ENCODE measurements at regions not wholly inside any gene's neighbourhood (a gene's known extent, or its start where the extent isn't known, plus 50 kb on each side); places are given as distances from the start of the nearest gene placed in this dataset.
"Not testable (repeated sequence)": the region's sequence is repeated elsewhere in the genome, so short reads cannot be mapped to it uniquely, and the experiment has no call there.

- ATAC-seq (no peak), DNase-seq (no peak)
Observed at GRCh38 chr12:131375261-131375971, 335.5 kb upstream of the SFSWAP start.

GRCh38 chr12:131375972-131376345, 334.9 kb upstream of the SFSWAP start:
- DNase-seq (no peak), ATAC-seq (no peak)

- DNase-seq (no peak), ATAC-seq (no peak)
Observed at GRCh38 chr12:131378176-131378842, 332.6 kb upstream of the SFSWAP start.

GRCh38 chr12:131378861-131379665, 331.8 kb upstream of the SFSWAP start:
- DNase-seq (no peak), ATAC-seq (no peak)

GRCh38 chr12:131379738-131380137, 331.2 kb upstream of the SFSWAP start:
- DNase-seq (no peak), ATAC-seq (no peak)

DNA sequence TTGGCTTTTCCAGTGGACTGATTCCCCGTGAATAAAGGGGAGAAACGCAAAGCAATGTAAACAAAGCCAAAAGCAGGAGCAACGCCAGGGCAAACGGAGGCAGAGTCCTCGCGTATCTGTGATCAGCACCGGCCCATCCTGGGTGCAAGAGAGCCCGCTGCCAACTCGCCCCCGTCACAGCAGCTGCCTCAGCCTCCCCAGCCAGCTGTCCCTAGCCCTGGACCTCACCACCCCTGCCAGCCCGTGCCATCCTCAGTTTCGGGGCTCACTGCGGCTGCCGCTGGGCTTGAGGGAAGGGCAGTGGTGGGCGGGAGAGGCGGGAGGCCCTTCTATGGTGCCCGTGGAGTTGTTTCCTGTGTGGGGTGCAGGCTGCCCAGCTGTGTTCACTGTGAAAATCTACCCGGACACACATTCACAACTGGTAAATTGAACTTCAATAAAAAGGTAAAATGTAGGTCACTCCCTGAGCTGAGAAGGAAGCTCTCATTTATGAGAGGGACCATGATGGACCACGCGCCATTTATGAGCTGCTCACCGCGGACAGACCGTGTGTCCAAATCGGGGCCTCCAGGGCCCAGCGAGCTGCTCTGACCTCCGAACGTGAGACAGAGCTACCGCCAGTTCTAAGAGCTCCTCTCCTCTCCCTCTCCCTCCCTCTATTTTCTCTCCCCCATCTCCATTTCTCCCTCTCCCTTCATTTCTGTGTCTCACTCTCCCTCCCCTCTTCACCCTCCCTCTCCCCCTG, 330.5 kb upstream of the SFSWAP start:
- DNase-seq = no peak
- no peak for ATAC-seq

DNA sequence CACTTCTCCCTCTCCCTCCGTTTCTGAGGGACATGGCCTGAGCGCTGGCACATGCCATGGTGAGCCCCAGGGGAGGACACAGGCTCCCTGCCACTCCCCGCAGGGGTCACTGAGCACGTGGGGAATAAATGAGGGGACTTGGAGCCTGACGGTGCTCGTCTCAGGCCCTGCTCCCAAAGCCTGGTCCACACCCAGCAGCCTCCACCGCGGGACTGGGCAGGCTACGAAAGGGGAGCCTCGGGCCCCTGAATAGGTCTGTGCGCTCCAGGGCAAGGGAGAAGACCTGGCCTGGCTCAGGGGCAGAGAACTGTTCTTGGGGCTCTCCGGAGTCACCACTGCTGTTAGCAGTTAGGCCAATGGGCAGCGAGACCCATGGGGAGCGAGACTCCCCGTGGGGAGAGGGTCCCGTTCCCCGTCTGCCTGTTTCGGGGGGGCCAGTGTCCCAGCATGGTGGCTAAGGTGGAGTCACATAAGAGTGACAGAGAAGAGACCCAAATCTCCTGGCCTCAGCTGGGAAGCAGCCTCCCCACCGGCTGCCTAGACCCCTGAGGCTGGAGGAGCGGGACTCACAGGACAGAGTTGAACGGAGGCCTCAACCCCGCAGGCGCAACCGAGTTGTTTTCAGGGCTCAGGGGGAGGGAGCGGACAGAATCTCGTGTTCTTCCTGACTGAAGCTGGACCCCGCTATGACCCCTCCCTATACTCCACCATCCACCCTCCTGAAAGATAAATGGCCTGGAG, 329.8 kb upstream of the SFSWAP start:
- DNase-seq (no peak), ATAC-seq (no peak)

- no peak for DNase-seq
- ATAC-seq = no peak
Observed at GRCh38 chr12:131381716-131382430, 329.0 kb upstream of the SFSWAP start.

- ATAC-seq (no peak), DNase-seq (no peak)
Observed at GRCh38 chr12:131383291-131383690, 327.6 kb upstream of the SFSWAP start.

DNA sequence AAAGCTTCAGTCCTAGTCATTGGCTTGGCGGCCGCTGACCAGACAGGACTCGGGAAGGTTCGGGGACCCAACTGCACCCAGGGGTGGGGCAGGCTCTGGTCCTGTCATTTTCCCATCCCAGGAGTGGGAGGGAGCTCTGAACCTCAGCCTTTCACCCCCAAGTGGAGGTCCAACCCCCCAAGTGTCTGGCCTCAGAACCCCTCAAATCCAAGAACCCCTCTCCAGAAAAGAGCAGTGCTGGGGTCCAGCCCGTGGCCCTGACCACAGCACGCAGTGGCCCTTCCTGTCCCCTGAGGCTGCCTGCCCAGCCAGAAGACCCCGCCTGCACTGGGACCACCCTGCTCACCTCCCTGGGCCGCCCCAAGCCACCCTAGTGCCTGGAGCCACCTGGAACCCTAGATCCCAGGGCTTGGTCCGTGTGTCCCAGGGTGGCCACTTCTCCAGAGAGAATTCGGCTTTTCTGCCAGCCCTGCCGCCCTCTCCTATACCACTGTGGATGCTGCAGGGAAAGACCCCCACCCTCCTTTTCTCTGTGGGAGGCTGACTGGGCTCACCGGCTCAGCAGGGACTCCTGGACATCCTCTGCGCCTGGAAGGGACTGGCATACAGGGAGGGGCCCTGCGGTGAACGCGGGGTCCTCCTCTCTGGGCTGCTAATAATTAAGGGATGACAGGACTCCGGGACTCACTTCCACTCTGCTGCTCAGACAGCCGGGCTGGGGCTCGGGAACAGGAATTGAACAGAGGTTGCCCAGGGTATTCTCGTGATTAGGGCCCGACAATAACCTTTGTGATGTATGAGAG, 326.9 kb upstream of the SFSWAP start:
- ATAC-seq (no peak), DNase-seq (no peak)

- no peak for DNase-seq
- no peak for ATAC-seq
Observed at GRCh38 chr12:131384544-131384855, 326.4 kb upstream of the SFSWAP start.

DNA sequence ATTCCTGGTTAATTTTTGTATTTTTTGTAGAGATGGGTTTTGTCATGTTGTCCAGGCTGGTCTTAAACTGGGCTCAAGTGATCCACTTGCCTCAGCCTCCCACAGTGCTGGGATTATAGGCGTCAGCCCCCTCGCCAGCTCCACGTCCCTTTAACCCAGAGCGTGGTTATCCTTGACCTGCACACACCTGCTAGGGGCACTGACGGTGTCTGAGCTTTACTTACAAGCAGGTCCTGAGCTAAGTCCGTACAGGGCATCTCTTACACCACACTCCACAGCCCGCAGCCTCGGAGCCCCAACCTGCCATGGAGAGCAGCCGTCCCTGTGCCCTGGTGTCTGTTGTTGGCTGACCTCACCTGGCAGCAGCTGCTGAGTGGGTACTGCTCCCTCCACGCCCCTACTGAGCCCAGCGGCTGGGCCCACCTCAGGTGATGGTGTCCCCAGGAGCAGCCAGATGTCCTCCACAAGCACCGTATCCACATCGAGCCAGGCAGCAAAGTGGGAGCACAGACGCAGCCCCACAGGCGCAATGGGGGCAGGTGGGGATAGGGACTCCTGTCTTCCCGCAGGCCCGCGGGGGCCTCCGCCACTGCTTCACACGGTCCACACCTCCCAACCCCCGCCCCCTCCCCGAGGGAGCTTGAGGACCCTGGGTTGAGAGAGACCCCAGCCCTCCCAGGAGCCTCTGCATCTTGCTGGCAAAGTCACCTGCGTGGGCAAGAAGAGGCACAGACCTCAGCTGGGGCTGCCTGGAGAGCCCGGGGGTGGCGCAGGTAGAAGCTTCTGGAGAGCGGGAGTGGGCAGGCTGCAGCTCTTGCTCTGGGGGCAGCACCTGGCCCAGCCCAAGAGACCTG, 325.4 kb upstream of the SFSWAP start:
- no peak for DNase-seq
- ATAC-seq = no peak

DNA sequence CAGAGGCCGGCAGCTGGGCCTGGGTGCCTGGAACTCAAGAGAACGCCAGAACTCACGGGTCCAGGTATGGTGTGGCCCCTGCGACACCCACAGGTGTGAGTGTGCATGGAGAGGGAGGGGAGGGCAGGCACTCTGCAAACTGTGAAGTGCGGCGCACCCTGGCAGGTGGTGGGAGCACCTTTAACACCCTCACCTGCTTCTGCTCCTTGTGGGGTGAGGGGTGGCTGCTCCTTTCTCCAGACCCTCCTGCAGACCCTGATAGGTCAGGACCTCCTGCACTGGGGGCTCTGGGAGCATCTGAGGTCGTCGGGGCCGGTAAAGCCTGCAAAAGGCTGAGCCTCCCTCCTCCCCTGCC, 324.7 kb upstream of the SFSWAP start:
- DNase-seq (no peak), ATAC-seq (no peak)

- ATAC-seq = no peak
- DNase-seq = no peak
Observed at GRCh38 chr12:131386781-131387180, 324.1 kb upstream of the SFSWAP start.

DNA sequence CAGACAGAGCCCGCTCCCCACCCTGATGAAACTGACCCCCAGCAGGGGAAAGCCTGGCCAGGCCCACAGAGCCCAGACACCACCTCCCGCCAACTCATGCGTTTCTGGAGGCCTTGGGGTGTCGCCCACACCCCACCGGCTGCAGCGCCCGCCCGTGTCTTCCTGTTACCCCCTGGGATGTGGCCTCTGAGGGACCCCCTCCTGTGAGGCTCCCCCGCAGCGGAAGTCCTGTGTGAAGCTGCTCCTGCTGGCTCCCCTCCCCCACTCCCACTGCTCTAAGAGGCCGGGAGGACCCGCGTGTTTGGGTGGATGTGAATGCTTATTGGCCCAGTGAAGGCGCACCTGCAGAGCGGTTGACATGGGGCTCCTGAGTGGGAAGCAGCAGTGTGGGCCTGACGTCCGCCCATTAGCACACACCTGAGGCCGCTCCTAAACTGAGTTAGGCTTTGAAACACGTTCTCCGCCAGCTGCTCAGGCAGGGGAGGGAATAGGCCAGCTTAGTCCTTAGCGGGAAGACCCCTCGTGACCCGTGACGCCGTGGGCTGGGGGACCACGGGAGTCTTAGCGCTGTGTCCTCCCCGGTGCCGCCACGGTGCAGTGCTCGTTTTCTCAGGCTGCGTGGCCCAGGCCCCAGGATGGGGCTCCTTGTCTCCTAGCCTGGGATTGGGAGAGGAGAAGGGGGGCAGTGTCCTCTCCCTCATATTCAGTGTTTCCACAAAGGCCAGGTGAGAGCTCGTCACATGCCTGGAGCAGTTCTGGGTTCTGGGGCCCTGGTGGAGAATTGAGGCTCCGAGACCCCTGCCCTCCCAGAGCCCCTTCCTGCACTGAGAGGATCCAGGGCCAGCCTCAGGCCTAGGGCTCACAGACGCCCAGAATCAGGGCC, 323.4 kb upstream of the SFSWAP start:
- DNase-seq (no peak), ATAC-seq (no peak)

- DNase-seq, ATAC-seq: not testable (repeated sequence)
Observed at GRCh38 chr12:131388164-131389053, 322.5 kb upstream of the SFSWAP start.

Data from stimulated activated naive CD8-positive, alpha-beta T cell treated with anti-CD3 and anti-CD28 coated beads, Interleukin-15, Interleukin-2, amounts not matched to agents 100 U/mL and 50 U/mL, for 24 hours (primary cell).